ENCODE measurements at regions not wholly inside any gene's neighbourhood (a gene's known extent, or its start where the extent isn't known, plus 50 kb on each side); places are given as distances from the start of the nearest gene placed in this dataset.

DNA sequence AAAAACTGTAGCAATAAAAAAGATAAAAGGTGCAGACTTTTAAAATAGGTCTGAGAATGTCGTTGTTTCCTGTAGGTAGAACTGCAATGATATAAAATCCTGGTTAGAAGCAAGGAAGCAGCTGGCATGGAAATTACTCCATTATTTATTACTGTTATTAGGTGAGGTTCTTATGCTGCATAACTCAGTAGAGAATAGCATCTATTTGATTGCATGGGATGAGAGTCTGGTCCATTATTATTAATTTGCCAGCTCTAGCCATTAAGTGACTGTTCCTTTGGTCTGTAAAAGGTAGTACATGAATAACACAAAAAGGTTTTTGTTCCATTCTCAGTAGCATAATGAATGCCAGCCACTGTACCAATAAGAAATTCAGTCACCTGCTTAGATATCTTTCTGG, 358.6 kb downstream of the RBM43 start:
- TF ChIP-seq EZH2 (IDR thresholded peaks at IDR 0.05; ENCODE audit: insufficient read depth, poor library complexity, severe bottlenecking), result no peak
- no peak for TF ChIP-seq EZH2phosphoT487 (IDR thresholded peaks at IDR 0.05; ENCODE audit: insufficient read depth, low read depth)
